ENCODE measurements at regions not wholly inside any gene's neighbourhood (a gene's known extent, or its start where the extent isn't known, plus 50 kb on each side); places are given as distances from the start of the nearest gene placed in this dataset.

DNA sequence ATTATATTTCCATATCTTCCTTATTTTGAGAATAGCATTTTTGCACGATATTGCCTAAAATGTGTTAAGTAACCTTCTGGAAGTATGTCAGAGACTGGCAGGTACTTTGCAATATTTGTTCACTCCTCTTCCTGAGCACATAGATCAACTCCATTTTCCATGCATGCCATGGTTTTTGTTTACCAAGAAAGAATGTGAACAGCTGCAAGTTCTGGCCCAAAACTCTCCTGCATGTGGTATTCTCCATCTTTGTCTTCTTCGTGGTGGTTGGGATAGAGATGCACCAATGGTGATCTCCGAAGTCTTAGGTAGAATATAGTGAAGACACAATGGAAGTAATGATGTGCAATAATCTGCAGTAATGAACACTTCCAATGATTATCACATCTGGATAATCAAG, 2241.0 kb upstream of the RAG2 start:
- no peak for ATAC-seq
- BruUV-seq (replicated peaks): no TSS peak

More for the DNA sequence above, 2241.0 kb upstream of the RAG2 start:
- Histone ChIP-seq H3K4me3 (replicated peaks in 1 of 2; ENCODE audit: low read depth in 1 of 2, low read length in 2 of 2) (no peak overlapping the region), H3K9me3 (ENCODE audit: control insufficient read depth in 1 of 2, insufficient read depth in 1 of 2, low read depth in 1 of 2, low read length in 2 of 2) (peaks cover 10 to 24% of the 10 kb centered on the region in 2 experiments; a peak in 2 of 4 replicates), H3K4me1 (ENCODE audit: control insufficient read depth in 1 of 2, insufficient read depth in 2 of 2, low read length in 2 of 2) (no peaks in the 10 kb centered on the region), H3K9me2 (ENCODE audit: insufficient read depth) (no peaks in the 10 kb centered on the region), H2AFZ (ENCODE audit: low read depth, low read length, poor library complexity, severe bottlenecking) (no peak overlapping the region), H3K79me2 (ENCODE audit: insufficient read depth, low read length) (no peaks in the 10 kb centered on the region), H3K36me3 (ENCODE audit: control insufficient read depth in 1 of 2, insufficient read depth in 2 of 2, low read length in 2 of 2) (no peaks in the 10 kb centered on the region), H4K20me1 (ENCODE audit: insufficient read depth) (no peaks in the 10 kb centered on the region), H3K27ac (ENCODE audit: low read depth, low read length) (no peak overlapping the region), H3K4me2 (ENCODE audit: low read length) (no peak overlapping the region), H3K27me3 (ENCODE audit: insufficient read depth, low read length) (no peaks in the 10 kb centered on the region), H3K9ac (ENCODE audit: low read length) (no peak overlapping the region)
- CTCF ChIA-PET: no interaction called here
- DNase-seq (ENCODE audit: low read depth, low spot score): no peak
- POLR2A ChIA-PET: no interaction called here
- intact Hi-C loops (cut with micrococcal nuclease): no loop called here
- RAD21 ChIA-PET (ENCODE audit: low non-redundant PET in 1 of 2, low total read pairs in 2 of 2, uncharacterized antibody in 2 of 2, unreplicated experiment in 2 of 2): no interaction called here
- TF ChIP-seq CBX3 (IDR thresholded peaks at IDR 0.05; ENCODE audit: low read depth) (no peak), POLR2A (IDR thresholded peaks at IDR 0.05; ENCODE audit: borderline replicate concordance, extremely low read depth, insufficient read depth, insufficient read length) (no peak), SP1 (IDR thresholded peaks at IDR 0.05; ENCODE audit: low read depth) (no peak), JUND (IDR thresholded peaks at IDR 0.05) (no peak), EZH2phosphoT487 (IDR thresholded peaks at IDR 0.05; ENCODE audit: borderline replicate concordance) (no peak), ZNF274 (IDR thresholded peaks at IDR 0.05; ENCODE audit: low read depth, low read length) (no peak), YY1 (IDR thresholded peaks at IDR 0.05; ENCODE audit: extremely low read depth, insufficient replicate concordance, low read depth, low read length) (no peak), TCF7L2 (IDR thresholded peaks at IDR 0.05; ENCODE audit: borderline replicate concordance, extremely low read depth, insufficient read depth, insufficient read length) (no peak), ZFX (IDR thresholded peaks at IDR 0.05) (no peak), RAD21 (IDR thresholded peaks at IDR 0.05; ENCODE audit: low read depth) (no peak), CEBPB (IDR thresholded peaks at IDR 0.05; ENCODE audit: low read depth) (no peak), EGR1 (IDR thresholded peaks at IDR 0.05; ENCODE audit: low read depth) (no peak)
- TF ChIP-seq, protein P1, sequence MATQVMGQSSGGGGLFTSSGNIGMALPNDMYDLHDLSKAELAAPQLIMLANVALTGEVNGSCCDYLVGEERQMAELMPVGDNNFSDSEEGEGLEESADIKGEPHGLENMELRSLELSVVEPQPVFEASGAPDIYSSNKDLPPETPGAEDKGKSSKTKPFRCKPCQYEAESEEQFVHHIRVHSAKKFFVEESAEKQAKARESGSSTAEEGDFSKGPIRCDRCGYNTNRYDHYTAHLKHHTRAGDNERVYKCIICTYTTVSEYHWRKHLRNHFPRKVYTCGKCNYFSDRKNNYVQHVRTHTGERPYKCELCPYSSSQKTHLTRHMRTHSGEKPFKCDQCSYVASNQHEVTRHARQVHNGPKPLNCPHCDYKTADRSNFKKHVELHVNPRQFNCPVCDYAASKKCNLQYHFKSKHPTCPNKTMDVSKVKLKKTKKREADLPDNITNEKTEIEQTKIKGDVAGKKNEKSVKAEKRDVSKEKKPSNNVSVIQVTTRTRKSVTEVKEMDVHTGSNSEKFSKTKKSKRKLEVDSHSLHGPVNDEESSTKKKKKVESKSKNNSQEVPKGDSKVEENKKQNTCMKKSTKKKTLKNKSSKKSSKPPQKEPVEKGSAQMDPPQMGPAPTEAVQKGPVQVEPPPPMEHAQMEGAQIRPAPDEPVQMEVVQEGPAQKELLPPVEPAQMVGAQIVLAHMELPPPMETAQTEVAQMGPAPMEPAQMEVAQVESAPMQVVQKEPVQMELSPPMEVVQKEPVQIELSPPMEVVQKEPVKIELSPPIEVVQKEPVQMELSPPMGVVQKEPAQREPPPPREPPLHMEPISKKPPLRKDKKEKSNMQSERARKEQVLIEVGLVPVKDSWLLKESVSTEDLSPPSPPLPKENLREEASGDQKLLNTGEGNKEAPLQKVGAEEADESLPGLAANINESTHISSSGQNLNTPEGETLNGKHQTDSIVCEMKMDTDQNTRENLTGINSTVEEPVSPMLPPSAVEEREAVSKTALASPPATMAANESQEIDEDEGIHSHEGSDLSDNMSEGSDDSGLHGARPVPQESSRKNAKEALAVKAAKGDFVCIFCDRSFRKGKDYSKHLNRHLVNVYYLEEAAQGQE (IDR thresholded peaks at IDR 0.05; ENCODE audit: low read depth): no peak
- TF ChIP-seq, protein P2, sequence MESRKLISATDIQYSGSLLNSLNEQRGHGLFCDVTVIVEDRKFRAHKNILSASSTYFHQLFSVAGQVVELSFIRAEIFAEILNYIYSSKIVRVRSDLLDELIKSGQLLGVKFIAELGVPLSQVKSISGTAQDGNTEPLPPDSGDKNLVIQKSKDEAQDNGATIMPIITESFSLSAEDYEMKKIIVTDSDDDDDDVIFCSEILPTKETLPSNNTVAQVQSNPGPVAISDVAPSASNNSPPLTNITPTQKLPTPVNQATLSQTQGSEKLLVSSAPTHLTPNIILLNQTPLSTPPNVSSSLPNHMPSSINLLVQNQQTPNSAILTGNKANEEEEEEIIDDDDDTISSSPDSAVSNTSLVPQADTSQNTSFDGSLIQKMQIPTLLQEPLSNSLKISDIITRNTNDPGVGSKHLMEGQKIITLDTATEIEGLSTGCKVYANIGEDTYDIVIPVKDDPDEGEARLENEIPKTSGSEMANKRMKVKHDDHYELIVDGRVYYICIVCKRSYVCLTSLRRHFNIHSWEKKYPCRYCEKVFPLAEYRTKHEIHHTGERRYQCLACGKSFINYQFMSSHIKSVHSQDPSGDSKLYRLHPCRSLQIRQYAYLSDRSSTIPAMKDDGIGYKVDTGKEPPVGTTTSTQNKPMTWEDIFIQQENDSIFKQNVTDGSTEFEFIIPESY (IDR thresholded peaks at IDR 0.05; ENCODE audit: extremely low read depth, insufficient replicate concordance, low read length): no peak
